22Rv1 (cell line): ENCODE measurements at regions not wholly inside any gene's neighbourhood (a gene's known extent, or its start where the extent isn't known, plus 50 kb on each side); places are given as distances from the start of the nearest gene placed in this dataset.

Source experiments
- CTCF ChIP-seq: fragments of 450-650 bp; IDR thresholded peaks from 2 replicates; pipeline ENCODE4 v1.5.1; 2017; ENCODE audit warnings: mild to moderate bottlenecking
- ZFX ChIP-seq: fragments of 450-650 bp; IDR thresholded peaks from 2 replicates; pipeline ENCODE4 v1.6.1; 2017; ENCODE audit warnings: antibody characterized with exemption, borderline replicate concordance

GRCh38 chr4:14787221-14787620 lies 215.1 kb upstream of the CPEB2 start:
- no peak for TF ChIP-seq CTCF
- no peak for TF ChIP-seq ZFX
